HK-2 (cell line): ENCODE measurements at regions not wholly inside any gene's neighbourhood (a gene's known extent, or its start where the extent isn't known, plus 50 kb on each side); places are given as distances from the start of the nearest gene placed in this dataset.

Source experiments
- DNase-seq: peaks from one replicate; pipeline ENCODE4 v3.0.0-alpha.2; 2018; ENCODE audit not compliant: unreplicated experiment

- no peak for DNase-seq
These were observed 56.7 kb upstream of the GUCA2B start for GRCh38 chr1:42096554-42096953.

GRCh38 chr1:42089246-42089645 lies 64.0 kb upstream of the GUCA2B start:
- no peak for DNase-seq

GRCh38 chr1:42086146-42086545 lies 67.1 kb upstream of the GUCA2B start:
- DNase-seq: no peak

- DNase-seq: no peak
These were observed 67.6 kb upstream of the GUCA2B start for GRCh38 chr1:42085596-42085995.

GRCh38 chr1:42081475-42081874 lies 71.7 kb upstream of the GUCA2B start:
- DNase-seq: no peak

- no peak for DNase-seq
These were observed 78.0 kb upstream of the GUCA2B start for GRCh38 chr1:42075179-42075578.

GRCh38 chr1:42070996-42071395 lies 82.2 kb upstream of the GUCA2B start:
- no peak for DNase-seq

- DNase-seq: no peak
These were observed 95.4 kb upstream of the GUCA2B start for GRCh38 chr1:42057800-42058199.

- DNase-seq: no peak
These were observed 96.8 kb upstream of the GUCA2B start for GRCh38 chr1:42056460-42056859.

GRCh38 chr1:42055061-42055460 lies 98.1 kb upstream of the GUCA2B start:
- no peak for DNase-seq

- DNase-seq: no peak
These were observed 101.0 kb upstream of the GUCA2B start for GRCh38 chr1:42052072-42052699.

- no peak for DNase-seq
These were observed 105.7 kb upstream of the GUCA2B start for GRCh38 chr1:42047508-42047880.

- no peak for DNase-seq
These were observed 106.3 kb upstream of the GUCA2B start for GRCh38 chr1:42046761-42047507.

- DNase-seq: no peak
These were observed 108.9 kb upstream of the GUCA2B start for GRCh38 chr1:42044346-42044745.

- no peak for DNase-seq
These were observed 109.4 kb upstream of the GUCA2B start for GRCh38 chr1:42043811-42044210.

GRCh38 chr1:42043182-42043581 lies 110.0 kb upstream of the GUCA2B start:
- DNase-seq: no peak

GRCh38 chr1:42041031-42041430 lies 112.2 kb upstream of the GUCA2B start:
- DNase-seq: no peak

GRCh38 chr1:42040159-42040558 lies 113.1 kb upstream of the GUCA2B start:
- DNase-seq: no peak

- no peak for DNase-seq
These were observed 114.9 kb upstream of the GUCA2B start for GRCh38 chr1:42038261-42038660.

GRCh38 chr1:42037586-42037985 lies 115.6 kb upstream of the GUCA2B start:
- no peak for DNase-seq

GRCh38 chr1:42037161-42037560 lies 116.0 kb upstream of the GUCA2B start:
- no peak for DNase-seq

GRCh38 chr1:42035830-42036604 lies 117.2 kb upstream of the GUCA2B start:
- DNase-seq: peak; percentile 94
